NCI-H2196 (cell line): ENCODE measurements at regions not wholly inside any gene's neighbourhood (a gene's known extent, or its start where the extent isn't known, plus 50 kb on each side); places are given as distances from the start of the nearest gene placed in this dataset.

ENCODE experiments used
- DNase-seq: peaks from one replicate; lab custom pipeline; 2025; ENCODE audit not compliant: unreplicated experiment; lab: John Stamatoyannopoulos, UW

- DNase-seq = no peak
These were observed 190.7 kb downstream of the AXIN2 start for GRCh38 chr17:65370669-65371131.

DNA sequence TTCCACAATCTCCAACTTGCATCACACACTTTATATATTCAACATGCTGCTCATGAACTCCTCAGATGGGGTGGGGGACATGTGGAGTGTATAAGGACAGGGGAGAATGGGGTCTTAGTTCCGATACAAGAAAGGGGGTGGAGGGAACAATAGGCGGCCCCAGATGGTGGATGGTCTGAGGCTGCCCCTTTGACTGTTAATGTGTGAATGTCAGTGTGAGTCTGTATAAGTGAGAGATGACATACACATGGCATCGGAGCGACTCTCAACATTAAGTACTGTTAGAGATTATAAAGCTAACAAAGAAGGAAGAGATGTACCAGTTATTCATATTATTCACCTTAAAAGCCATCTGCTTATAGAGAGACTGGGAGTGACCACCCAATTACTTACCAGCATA, 193.1 kb downstream of the AXIN2 start:
- DNase-seq = no peak

- DNase-seq = no peak
These were observed 195.2 kb downstream of the AXIN2 start for GRCh38 chr17:65366102-65366844.

- DNase-seq = no peak
These were observed 196.3 kb downstream of the AXIN2 start for GRCh38 chr17:65365169-65365568.

DNA sequence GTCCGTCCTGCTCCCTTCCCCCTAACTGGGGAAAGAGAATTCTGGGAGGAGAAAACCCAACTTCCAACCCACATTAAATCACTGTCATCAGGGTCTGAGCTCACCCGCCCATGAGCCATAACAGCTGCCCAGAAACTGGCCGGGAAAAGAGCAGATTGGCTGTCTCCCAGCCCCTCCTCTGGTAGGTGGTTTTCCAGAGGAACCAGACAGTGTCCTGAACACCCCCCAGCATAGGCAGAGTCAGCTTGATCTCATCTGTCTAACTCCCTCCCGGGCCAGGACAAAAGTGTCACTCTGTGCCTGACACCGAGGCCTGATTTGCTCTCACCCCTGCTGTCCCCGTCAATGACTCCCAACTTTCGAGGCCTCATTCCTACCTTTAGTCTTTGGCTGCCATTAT, 197.0 kb downstream of the AXIN2 start:
- no peak for DNase-seq

GRCh38 chr17:65362826-65363225, 198.6 kb downstream of the AXIN2 start:
- no peak for DNase-seq

GRCh38 chr17:65360961-65361552, 200.4 kb downstream of the AXIN2 start:
- DNase-seq = no peak

DNA sequence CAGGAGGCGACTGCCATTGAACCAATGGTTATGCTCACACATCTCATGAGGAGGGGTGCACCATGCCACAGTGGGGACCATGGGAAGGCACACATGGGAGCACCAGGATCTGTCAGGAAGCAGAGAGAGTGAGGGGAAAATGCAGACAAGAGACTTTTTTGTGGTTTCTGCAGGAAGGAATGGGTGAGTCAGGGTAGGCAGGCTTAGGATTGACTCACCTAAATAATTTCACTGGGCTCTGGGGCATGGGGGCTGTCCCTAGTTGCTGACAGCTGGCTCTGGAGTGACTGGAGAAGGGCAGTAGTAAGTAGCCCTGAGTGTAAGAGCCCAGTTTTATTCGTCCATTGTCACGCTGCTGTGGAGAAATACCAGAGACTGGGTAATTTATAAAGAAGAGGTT, 202.4 kb downstream of the AXIN2 start:
- DNase-seq = no peak

DNA sequence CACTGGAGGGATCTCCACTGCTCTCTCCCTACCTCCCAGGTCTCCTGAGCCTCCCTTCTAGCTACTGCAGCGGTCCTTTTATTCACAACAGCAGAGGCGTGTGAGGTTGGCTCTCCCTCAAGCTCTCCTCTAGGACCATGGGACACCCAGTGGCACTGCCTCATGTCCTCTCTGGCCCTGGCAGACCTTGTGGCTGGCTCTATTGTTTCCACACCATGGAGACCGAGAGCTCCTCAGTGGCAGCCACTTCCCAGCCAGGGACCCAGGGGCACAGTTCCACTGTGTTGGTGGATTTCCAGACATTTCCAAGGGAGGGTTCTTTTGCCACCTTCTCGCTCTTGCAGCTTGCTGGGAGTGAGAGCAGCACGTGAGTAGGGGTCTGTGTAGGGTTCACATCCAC, 204.9 kb downstream of the AXIN2 start:
- DNase-seq = no peak

DNA sequence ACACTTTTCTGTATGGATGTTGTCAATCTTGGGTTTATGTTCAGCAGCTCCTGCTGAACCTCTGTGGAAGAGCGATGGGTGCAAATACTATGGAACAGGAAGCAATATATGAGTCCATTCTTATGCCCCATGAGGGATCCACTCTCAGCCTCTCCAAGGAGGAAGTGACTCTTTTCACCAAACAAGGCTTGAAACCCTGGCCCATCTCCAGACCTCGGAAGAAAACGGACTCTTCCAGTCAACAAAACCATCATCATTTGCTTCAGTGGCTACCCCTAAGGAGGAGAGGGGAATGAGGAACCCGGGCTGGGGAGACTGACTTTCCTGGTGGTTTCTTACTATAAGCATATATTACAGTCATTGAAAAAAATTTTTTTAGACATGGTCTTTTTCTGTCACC, 206.2 kb downstream of the AXIN2 start:
- no peak for DNase-seq

DNA sequence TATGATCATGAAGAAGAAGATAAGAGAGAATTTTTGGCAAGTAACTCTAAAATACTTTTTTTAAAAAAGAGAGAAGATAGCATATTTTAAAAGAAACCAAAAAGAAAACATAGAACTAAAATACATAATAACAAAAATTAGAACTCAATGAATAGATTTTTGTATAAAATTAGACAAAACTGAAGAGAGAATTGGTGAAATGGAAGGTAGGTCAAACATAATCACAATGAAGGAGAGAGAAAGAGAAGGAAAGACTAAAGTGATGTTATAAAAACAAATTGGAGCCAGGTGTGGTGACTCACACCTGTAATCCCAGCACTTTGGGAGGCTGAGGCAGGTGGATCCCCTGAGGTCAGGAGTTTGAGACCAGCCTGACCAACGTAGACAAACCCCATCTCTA, 211.5 kb downstream of the AXIN2 start:
- DNase-seq = no peak

DNA sequence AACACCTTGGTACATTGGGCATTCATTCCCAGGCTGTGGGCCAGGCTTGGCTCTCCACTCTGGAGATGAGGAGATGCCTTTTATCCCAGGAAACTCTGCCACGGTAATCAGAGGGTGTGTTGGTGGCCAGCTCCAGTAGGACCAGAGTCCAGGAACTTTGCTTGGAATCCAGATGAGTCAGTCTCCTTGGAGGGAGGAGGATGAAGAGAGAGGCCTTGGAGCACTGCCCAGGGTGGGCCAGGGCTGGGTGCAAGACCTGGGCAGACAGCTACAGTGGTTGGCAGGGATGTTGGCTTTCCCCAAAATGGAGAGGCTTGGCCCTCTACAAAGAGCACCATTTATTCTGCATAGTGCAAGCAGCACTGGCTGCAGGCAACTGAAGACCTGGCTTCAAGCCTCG, 209.0 kb downstream of the RGS9 start:
- no peak for DNase-seq

DNA sequence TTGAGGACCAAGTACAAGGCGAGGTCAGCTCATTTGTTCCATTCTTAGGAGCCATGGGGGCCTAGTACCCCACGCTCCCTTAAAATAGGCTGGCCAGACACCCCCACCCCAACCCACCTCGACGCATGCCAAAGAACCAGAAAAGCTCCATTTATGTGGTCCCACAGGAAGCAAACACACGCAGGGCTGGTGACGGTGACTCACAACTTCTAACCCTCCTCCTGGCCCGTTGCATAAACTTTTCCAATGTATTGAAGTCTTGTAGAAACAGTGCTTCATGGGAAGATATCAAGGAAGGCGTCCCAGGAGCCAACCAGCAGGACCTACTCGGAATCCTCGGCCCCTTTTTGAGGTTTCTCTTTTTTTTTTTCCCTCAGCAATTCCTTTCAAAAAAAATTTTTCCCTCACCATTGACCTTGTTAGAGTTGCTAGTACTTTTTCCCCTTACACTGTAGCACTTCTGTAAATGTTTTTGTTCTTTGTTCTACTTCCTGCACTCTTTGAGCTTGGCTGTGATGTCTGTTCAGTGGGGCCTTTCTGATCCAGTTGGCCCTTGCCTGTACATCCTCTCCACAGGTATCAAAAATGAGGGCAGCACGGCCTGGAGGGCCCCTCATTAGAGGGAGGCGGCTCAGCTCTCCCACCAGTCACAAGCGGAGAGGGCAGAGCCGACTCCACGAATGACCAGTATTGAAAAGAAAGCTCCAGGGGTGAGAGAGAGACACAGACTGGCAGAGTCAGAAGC, 208.3 kb downstream of the RGS9 start:
- DNase-seq = no peak

DNA sequence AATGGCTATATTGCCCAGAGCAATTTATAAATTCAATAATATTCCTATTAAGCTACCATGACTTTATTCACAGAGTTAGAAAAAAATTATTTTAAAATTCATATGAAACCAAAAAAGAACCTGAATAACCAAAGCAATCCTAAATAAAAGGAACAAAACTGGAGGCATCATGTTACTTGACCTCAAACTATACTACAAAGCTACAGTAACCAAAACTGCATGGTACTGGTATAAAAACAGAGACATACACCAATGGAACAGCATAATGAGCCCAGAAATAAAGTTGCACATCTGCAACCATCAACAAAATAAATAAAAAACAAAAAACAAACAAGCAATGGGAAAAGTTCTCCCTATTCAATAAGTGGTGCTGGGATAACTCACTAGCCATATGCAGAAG, 203.2 kb downstream of the RGS9 start:
- DNase-seq = no peak

GRCh38 chr17:65334406-65334805, 197.2 kb downstream of the RGS9 start:
- no peak for DNase-seq

- DNase-seq = no peak
These were observed 195.6 kb downstream of the RGS9 start for GRCh38 chr17:65332779-65333178.

- DNase-seq = no peak
These were observed 195.2 kb downstream of the RGS9 start for GRCh38 chr17:65332375-65332774.

GRCh38 chr17:65328567-65328966, 191.4 kb downstream of the RGS9 start:
- DNase-seq = no peak

DNA sequence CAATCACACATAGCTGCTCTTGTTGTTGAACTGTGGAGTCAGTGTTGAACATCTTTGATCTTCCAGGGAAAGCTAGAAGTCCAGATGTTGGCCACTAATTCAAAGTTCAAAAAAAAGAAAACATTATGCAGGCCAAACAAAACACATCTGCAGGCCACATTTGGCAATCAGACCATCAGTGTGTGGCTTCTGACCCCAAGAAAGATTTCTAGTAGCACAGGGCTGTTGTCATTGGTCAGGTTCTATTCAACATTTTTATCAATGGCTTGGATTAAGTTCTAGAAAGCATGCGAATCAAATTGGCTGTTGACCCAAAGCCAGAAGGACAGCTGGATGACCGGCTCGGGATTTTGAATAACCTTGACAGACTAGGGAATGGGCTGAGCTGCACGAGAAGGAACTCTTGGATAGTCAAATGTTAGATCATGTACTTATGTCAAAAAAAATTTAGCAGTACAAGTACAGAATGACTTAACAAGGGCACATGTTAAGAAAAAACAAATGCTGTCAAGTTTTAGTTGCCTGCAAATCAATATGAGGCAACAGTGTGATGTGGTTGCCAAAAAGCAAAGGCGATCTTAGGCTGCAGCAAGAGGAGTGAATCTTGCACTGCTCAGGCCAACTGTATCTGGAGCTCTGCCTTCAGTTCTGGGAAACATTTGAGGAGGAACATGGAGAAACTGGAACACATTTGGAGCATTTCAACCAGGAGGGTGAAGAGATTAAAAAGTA, 187.6 kb downstream of the RGS9 start:
- no peak for DNase-seq

DNA sequence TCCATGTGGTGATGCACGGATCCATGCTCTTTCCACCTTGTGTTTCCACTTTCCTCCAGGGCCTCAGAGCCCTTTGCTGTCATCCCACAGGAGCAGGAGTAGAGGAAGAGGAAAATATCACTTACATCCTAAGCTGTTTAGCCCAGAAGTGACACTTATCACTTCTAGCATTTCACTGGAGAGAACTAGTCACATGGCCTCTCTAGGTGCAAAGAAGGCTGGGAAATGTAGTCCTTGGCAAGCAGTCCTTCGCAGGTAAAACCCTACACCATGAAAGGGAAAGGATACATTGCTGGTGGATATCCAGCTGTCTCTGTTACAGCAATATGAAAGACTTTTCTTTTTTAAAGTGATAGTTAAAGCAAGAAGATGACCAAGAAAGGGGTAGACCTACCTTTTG, 185.9 kb downstream of the RGS9 start:
- no peak for DNase-seq

- no peak for DNase-seq
These were observed 183.7 kb downstream of the RGS9 start for GRCh38 chr17:65320820-65321219.

DNA sequence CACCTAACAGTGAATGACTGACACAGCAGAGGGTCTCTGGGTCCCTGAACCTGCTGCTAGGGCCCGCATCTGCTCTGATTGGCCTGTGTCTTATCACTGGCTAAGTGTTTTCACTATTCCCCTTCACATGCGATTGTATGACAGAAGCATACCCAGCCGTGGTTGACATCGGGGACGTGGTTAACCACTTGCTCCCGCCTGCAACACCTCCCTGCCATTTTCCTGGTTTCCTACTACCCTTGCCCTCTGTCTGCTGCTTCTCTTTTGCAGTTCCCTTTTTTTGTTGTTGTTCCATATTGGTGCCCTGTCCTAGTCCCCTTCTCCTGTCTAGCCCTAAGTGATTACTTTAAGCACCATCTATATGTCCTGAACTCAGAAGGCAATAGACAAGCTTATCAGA, 177.0 kb downstream of the RGS9 start:
- DNase-seq = no peak
